ENCODE measurements at regions not wholly inside any gene's neighbourhood (a gene's known extent, or its start where the extent isn't known, plus 50 kb on each side); places are given as distances from the start of the nearest gene placed in this dataset.

DNA sequence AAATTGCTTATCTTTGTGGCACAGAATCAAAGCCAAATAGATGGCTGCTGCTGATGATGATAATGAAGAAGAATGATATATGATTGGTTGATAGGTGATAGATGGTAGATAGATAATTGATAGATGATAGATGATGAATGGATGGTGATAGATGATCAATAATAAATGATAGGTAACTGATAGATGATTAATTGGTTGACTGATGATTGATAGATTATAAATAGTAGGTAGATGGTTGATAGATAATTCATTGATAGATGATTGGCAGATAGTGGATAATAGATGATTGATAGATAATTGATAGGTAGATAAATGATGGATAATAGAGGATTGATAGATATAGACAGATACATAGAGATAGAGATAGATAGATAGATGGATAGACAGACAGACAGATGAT lies 430.2 kb downstream of the EIPR1 start:
- Histone ChIP-seq H3K36me3 (ENCODE audit: insufficient read depth, low read length) (no peaks in the 10 kb centered on the region), H3F3A (ENCODE audit: insufficient read depth, low read length) (no peaks in the 10 kb centered on the region), H3K9ac (ENCODE audit: low read length) (no peak overlapping the region), H3K9me2 (ENCODE audit: low read depth, low read length) (no peaks in the 10 kb centered on the region), H4K20me1 (ENCODE audit: insufficient read depth, low read length) (no peaks in the 10 kb centered on the region), H3K4me3 (ENCODE audit: low read depth, low read length, poor library complexity, severe bottlenecking) (no peak overlapping the region), H3K27ac (ENCODE audit: low read depth, low read length, poor library complexity, severe bottlenecking) (no peak overlapping the region), H2AFZ (ENCODE audit: low read length) (no peak overlapping the region), H3K4me2 (ENCODE audit: low read length) (no peak overlapping the region), H3K27me3 (ENCODE audit: insufficient read depth, low read length) (no peaks in the 10 kb centered on the region), H3K4me1 (ENCODE audit: insufficient read depth, low read length, severe bottlenecking) (no peaks in the 10 kb centered on the region), H3K79me2 (ENCODE audit: insufficient read depth, low read length) (no peaks in the 10 kb centered on the region), H3K9me3 (ENCODE audit: low read length) (no peaks in the 10 kb centered on the region)
- TF ChIP-seq, protein P1, sequence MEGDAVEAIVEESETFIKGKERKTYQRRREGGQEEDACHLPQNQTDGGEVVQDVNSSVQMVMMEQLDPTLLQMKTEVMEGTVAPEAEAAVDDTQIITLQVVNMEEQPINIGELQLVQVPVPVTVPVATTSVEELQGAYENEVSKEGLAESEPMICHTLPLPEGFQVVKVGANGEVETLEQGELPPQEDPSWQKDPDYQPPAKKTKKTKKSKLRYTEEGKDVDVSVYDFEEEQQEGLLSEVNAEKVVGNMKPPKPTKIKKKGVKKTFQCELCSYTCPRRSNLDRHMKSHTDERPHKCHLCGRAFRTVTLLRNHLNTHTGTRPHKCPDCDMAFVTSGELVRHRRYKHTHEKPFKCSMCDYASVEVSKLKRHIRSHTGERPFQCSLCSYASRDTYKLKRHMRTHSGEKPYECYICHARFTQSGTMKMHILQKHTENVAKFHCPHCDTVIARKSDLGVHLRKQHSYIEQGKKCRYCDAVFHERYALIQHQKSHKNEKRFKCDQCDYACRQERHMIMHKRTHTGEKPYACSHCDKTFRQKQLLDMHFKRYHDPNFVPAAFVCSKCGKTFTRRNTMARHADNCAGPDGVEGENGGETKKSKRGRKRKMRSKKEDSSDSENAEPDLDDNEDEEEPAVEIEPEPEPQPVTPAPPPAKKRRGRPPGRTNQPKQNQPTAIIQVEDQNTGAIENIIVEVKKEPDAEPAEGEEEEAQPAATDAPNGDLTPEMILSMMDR (IDR thresholded peaks at IDR 0.05; ENCODE audit: low read length) = no peak

DNA sequence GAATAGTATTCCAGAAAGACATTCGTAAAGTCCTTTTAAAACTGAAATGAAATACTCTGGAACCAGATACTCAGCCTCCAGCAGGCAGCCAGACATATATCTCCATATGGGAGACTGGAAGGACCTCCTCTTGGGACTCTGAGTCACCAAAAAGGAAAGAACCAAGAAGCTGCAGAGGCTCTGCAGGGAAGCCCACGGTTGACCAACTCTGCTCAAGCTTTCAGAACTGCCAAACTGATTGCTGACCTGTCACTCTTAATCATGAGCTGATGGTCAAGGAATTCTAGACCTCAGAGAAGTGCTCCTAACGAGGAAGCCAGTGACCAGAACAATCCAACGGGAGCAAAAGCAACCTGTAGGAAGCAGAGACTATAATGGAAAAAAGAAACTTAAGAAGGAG lies 434.7 kb downstream of the EIPR1 start:
- no peak for TF ChIP-seq EZH2 (IDR thresholded peaks at IDR 0.05; ENCODE audit: borderline replicate concordance, low read length)
- TF ChIP-seq, protein P1 (IDR thresholded peaks at IDR 0.05; ENCODE audit: low read length) = no peak
- H3K27ac ChIP-seq (ENCODE audit: low read depth, low read length, poor library complexity, severe bottlenecking) = no peak overlapping the region
- H3K9me3 ChIP-seq (ENCODE audit: low read length) = no peaks in the 10 kb centered on the region
- H3K4me1 ChIP-seq (ENCODE audit: insufficient read depth, low read length, severe bottlenecking) = no peaks in the 10 kb centered on the region
- H2AFZ ChIP-seq (ENCODE audit: low read length) = no peak overlapping the region
- no peaks in the 10 kb centered on the region for H3K9me2 ChIP-seq (ENCODE audit: low read depth, low read length)
- H4K20me1 ChIP-seq (ENCODE audit: insufficient read depth, low read length) = no peaks in the 10 kb centered on the region
- no peak overlapping the region for H3K4me3 ChIP-seq (ENCODE audit: low read depth, low read length, poor library complexity, severe bottlenecking)
- no peaks in the 10 kb centered on the region for H3K36me3 ChIP-seq (ENCODE audit: insufficient read depth, low read length)
- no peak overlapping the region for H3K9ac ChIP-seq (ENCODE audit: low read length)
- H3K27me3 ChIP-seq (ENCODE audit: insufficient read depth, low read length) = no peaks in the 10 kb centered on the region
- H3K79me2 ChIP-seq (ENCODE audit: insufficient read depth, low read length) = no peaks in the 10 kb centered on the region
- no peaks in the 10 kb centered on the region for H3F3A ChIP-seq (ENCODE audit: insufficient read depth, low read length)
- no peak overlapping the region for H3K4me2 ChIP-seq (ENCODE audit: low read length)

DNA sequence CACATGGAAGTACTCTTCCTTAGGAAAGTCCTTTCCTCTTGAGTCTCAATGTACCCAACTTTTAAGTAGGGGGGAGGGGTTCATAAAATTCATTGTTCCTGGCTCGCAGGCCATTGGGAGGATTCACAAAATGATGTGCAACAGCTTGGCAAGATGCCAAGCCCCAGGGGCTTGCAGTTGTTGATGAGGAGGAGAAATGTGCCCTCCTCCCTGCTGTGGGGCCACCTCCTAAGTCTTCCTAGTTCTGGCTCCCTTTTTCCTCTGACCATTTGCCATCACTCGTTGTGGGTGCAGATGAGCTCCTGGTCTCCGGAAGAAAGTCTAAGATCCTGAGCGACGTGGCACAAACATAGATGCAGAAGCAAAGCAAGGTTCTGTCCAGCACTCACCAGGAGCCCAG lies 435.4 kb downstream of the EIPR1 start:
- H3K4me2 ChIP-seq (ENCODE audit: low read length) = no peak overlapping the region
- no peaks in the 10 kb centered on the region for H3K79me2 ChIP-seq (ENCODE audit: insufficient read depth, low read length)
- H3K9ac ChIP-seq (ENCODE audit: low read length) = no peak overlapping the region
- no peaks in the 10 kb centered on the region for H3K36me3 ChIP-seq (ENCODE audit: insufficient read depth, low read length)
- no peak overlapping the region for H2AFZ ChIP-seq (ENCODE audit: low read length)
- no peaks in the 10 kb centered on the region for H3K27me3 ChIP-seq (ENCODE audit: insufficient read depth, low read length)
- H4K20me1 ChIP-seq (ENCODE audit: insufficient read depth, low read length) = no peaks in the 10 kb centered on the region
- no peaks in the 10 kb centered on the region for H3K9me3 ChIP-seq (ENCODE audit: low read length)
- TF ChIP-seq, protein P1 (IDR thresholded peaks at IDR 0.05; ENCODE audit: low read length) = no peak
- TF ChIP-seq EZH2 (IDR thresholded peaks at IDR 0.05; ENCODE audit: borderline replicate concordance, low read length) = no peak
- no peaks in the 10 kb centered on the region for H3K9me2 ChIP-seq (ENCODE audit: low read depth, low read length)
- no peak overlapping the region for H3K27ac ChIP-seq (ENCODE audit: low read depth, low read length, poor library complexity, severe bottlenecking)
- H3K4me3 ChIP-seq (ENCODE audit: low read depth, low read length, poor library complexity, severe bottlenecking) = no peak overlapping the region
- H3F3A ChIP-seq (ENCODE audit: insufficient read depth, low read length) = no peaks in the 10 kb centered on the region
- no peaks in the 10 kb centered on the region for H3K4me1 ChIP-seq (ENCODE audit: insufficient read depth, low read length, severe bottlenecking)
